Hematopoietic multipotent progenitor cell treated with erythropoietin and hydrocortisone succinate and interleukin-3 and kit ligand, for 6 days (in vitro differentiated cells): ENCODE measurements at regions not wholly inside any gene's neighbourhood (a gene's known extent, or its start where the extent isn't known, plus 50 kb on each side); places are given as distances from the start of the nearest gene placed in this dataset.

Source experiments
- DNase-seq: peaks from one replicate; pipeline ENCODE4 v3.0.0-alpha.2; 2015

GRCh38 chr6:1113916-1114540 is 197.9 kb upstream of the FOXQ1 start:
- DNase-seq: no peak

- DNase-seq: no peak
Observed at GRCh38 chr6:1111361-1111760, 200.5 kb upstream of the FOXQ1 start.

- no peak for DNase-seq
Observed at GRCh38 chr6:1110941-1111349, 201.0 kb upstream of the FOXQ1 start.

GRCh38 chr6:1110164-1110563 is 201.7 kb upstream of the FOXQ1 start:
- no peak for DNase-seq

- no peak for DNase-seq
Observed at GRCh38 chr6:1109134-1109533, 202.8 kb upstream of the FOXQ1 start.

GRCh38 chr6:1108198-1108597 is 203.7 kb upstream of the FOXQ1 start:
- DNase-seq: no peak

GRCh38 chr6:1107578-1107977 is 204.3 kb upstream of the FOXQ1 start:
- no peak for DNase-seq

GRCh38 chr6:1105833-1106400 is 206.0 kb upstream of the FOXQ1 start:
- DNase-seq: no peak

- no peak for DNase-seq
Observed at GRCh38 chr6:1104988-1105670, 206.8 kb upstream of the FOXQ1 start.

- DNase-seq: no peak
Observed at GRCh38 chr6:1103945-1104623, 207.8 kb upstream of the FOXQ1 start.

- no peak for DNase-seq
Observed at GRCh38 chr6:1103021-1103420, 208.9 kb upstream of the FOXQ1 start.

- DNase-seq: no peak
Observed at GRCh38 chr6:1100269-1100668, 211.6 kb upstream of the FOXQ1 start.

GRCh38 chr6:1099264-1099663 is 212.6 kb upstream of the FOXQ1 start:
- no peak for DNase-seq

- DNase-seq: no peak
Observed at GRCh38 chr6:1096967-1097765, 214.7 kb upstream of the FOXQ1 start.

GRCh38 chr6:1094306-1094705 is 217.6 kb upstream of the FOXQ1 start:
- no peak for DNase-seq

- DNase-seq: no peak
Observed at GRCh38 chr6:1091900-1092299, 220.0 kb upstream of the FOXQ1 start.

- no peak for DNase-seq
Observed at GRCh38 chr6:1089859-1090258, 222.0 kb upstream of the FOXQ1 start.

GRCh38 chr6:1088492-1089001 is 223.4 kb upstream of the FOXQ1 start:
- no peak for DNase-seq

GRCh38 chr6:1087154-1087843 is 224.6 kb upstream of the FOXQ1 start:
- no peak for DNase-seq

GRCh38 chr6:1086446-1087153 is 225.3 kb upstream of the FOXQ1 start:
- DNase-seq: no peak

GRCh38 chr6:1082285-1082935 is 229.5 kb upstream of the FOXQ1 start:
- DNase-seq: no peak
